HepG2 (cell line): ENCODE measurements at regions not wholly inside any gene's neighbourhood (a gene's known extent, or its start where the extent isn't known, plus 50 kb on each side); places are given as distances from the start of the nearest gene placed in this dataset.

ENCODE experiments used
- ATAC-seq: fragments of 200-7000 bp; cut with Tn5 transposase; 3 replicates; pipeline ENCODE4 v1.9.1; 2020; ENCODE audit warnings: mild to moderate bottlenecking, moderate library complexity
- BruUV-seq: library from RNA; stranded (reverse); fragments of 400-500 nt; replicated peaks from 2 replicates; lab custom pipeline; 2021; lab: Mats Ljungman, UMichigan
- CTCF ChIA-PET: fragments of 300-600 bp; formaldehyde crosslinking; extraction: SDS; loops from one replicate; lab custom pipeline; 2021; ENCODE audit warnings: low total read pairs, inconsistent platforms, low intra/inter-chr PET ratio; lab: Yijun Ruan, JAX
- POLR2A ChIA-PET: fragments of 350-600 bp; sonication (Branson Sonifier 250); formaldehyde crosslinking; loops from one replicate; lab custom pipeline; 2020; ENCODE audit warnings: antibody characterized with exemption, inconsistent platforms; lab: Yijun Ruan, JAX
- DNase-seq: peaks from one replicate; pipeline ENCODE4 v3.0.0-alpha.2; 2015; ENCODE audit warnings: low spot score
- FAIRE-seq: peaks from 3 replicates; lab custom pipeline; 2011; peaks lifted over from hg19 to GRCh38; lab: Jason Lieb, UNC
- H2AFZ ChIP-seq: one replicate; pipeline ENCODE4 v1.6.1; 2011; ENCODE audit warnings: low read length, inconsistent platforms
- H3K27ac ChIP-seq: fragments of 300-600 bp; 3 replicates; pipeline ENCODE4 v1.8.0; 2011; ENCODE audit warnings: mixed run types, mild to moderate bottlenecking, mixed read lengths, low read length, inconsistent platforms; ENCODE audit not compliant: insufficient read depth; ENCODE audit errors: extremely low read length
- H3K27me3 ChIP-seq, 2 experiments: fragments of 200-600 bp in 1 of 2; 2 replicates in 1 of 2; 3 replicates in 1 of 2; pipeline versions ENCODE4 v1.6.0 to v1.8.0; 2011; ENCODE audit warnings: low read length in 2 of 2, mild to moderate bottlenecking in 2 of 2, moderate library complexity in 2 of 2, inconsistent platforms in 1 of 2; ENCODE audit not compliant: insufficient read depth in 2 of 2, control insufficient read depth in 1 of 2
- H3K36me3 ChIP-seq, 2 experiments: fragments of 200-600 bp in 1 of 2; replicated peaks in 1 of 2; 2 replicates in 1 of 2; 3 replicates in 1 of 2; pipeline versions ENCODE4 v1.5.1 to v1.8.0; 2011; ENCODE audit warnings: low read length in 2 of 2, inconsistent platforms in 1 of 2; ENCODE audit not compliant: insufficient read depth in 2 of 2, control insufficient read depth in 1 of 2
- H3K4me1 ChIP-seq: 2 replicates; pipeline ENCODE4 v1.5.1; 2012; ENCODE audit warnings: low read length, inconsistent platforms; ENCODE audit not compliant: insufficient read depth
- H3K4me2 ChIP-seq: 2 replicates; pipeline ENCODE4 v1.6.0; 2011; ENCODE audit warnings: low read depth, low read length, inconsistent platforms
- H3K4me3 ChIP-seq, 3 experiments: fragments of 200-600 bp in 1 of 3; sonication (generic), shearing (Covaris generic) in 1 of 3; replicated peaks in 1 of 3; 2 replicates each; pipeline ENCODE4 v1.5.1; 2011 to 2016; ENCODE audit warnings: low read length in 3 of 3, inconsistent platforms in 2 of 3, low read depth in 2 of 3, mild to moderate bottlenecking in 2 of 3, control low read depth in 1 of 3, mixed read lengths in 1 of 3; ENCODE audit not compliant: insufficient read depth in 1 of 3
- H3K79me2 ChIP-seq: one replicate; pipeline ENCODE4 v1.6.1; 2011; ENCODE audit warnings: low read length, inconsistent platforms; ENCODE audit not compliant: insufficient read depth
- H3K9ac ChIP-seq: 2 replicates; pipeline ENCODE4 v1.6.0; 2011; ENCODE audit warnings: mild to moderate bottlenecking, low read depth, low read length, inconsistent platforms; ENCODE audit not compliant: insufficient read depth
- H3K9me3 ChIP-seq: 2 replicates; pipeline ENCODE4 v1.5.1; 2012; ENCODE audit warnings: mild to moderate bottlenecking, low read length
- H4K20me1 ChIP-seq: 2 replicates; pipeline ENCODE4 v1.6.0; 2011; ENCODE audit warnings: inconsistent platforms, mild to moderate bottlenecking, low read length, moderate library complexity; ENCODE audit not compliant: insufficient read depth
- ARNT2 ChIP-seq: sonication (generic); formaldehyde crosslinking; IDR thresholded peaks from 2 replicates; pipeline ENCODE4 v1.8.0; 2022; ENCODE audit warnings: mild to moderate bottlenecking, low read depth, missing genetic modification reagents, moderate library complexity
- BORCS8-MEF2B ChIP-seq: sonication (generic); formaldehyde crosslinking; IDR thresholded peaks from 2 replicates; pipeline ENCODE4 v1.8.0; 2022; ENCODE audit warnings: mild to moderate bottlenecking, missing genetic modification reagents
- ETV6 ChIP-seq: sonication (generic); formaldehyde crosslinking; conservative IDR thresholded peaks from 2 replicates; pipeline ENCODE4 v1.4.0; 2020; ENCODE audit warnings: missing genetic modification reagents
- MAFF ChIP-seq: IDR thresholded peaks from 2 replicates; pipeline ENCODE4 v1.6.1; 2011; ENCODE audit warnings: low read depth, low read length, improper control_type of control experiment
- MAFK ChIP-seq, 2 experiments: IDR thresholded peaks in 1 of 2; conservative IDR thresholded peaks in 1 of 2; 2 replicates each; pipeline ENCODE4 v1.6.1; 2011; ENCODE audit warnings: improper control_type of control experiment in 2 of 2, low read length in 2 of 2
- MAZ ChIP-seq, 2 experiments: sonication (generic) in 1 of 2; formaldehyde crosslinking in 1 of 2; IDR thresholded peaks; 2 replicates each; pipeline versions ENCODE4 v1.5.0 to v1.6.1; 2012 to 2020; ENCODE audit warnings: low read depth in 2 of 2, mild to moderate bottlenecking in 2 of 2, borderline replicate concordance in 1 of 2, improper control_type of control experiment in 1 of 2, low read length in 1 of 2, missing genetic modification reagents in 1 of 2, moderate library complexity in 1 of 2
- MIXL1 ChIP-seq: IDR thresholded peaks from 2 replicates; pipeline ENCODE4 v1.6.1; 2016
- MXD1 ChIP-seq: sonication (generic); formaldehyde crosslinking; IDR thresholded peaks from 2 replicates; pipeline ENCODE4 v1.4.0; 2020; ENCODE audit warnings: mild to moderate bottlenecking, missing genetic modification reagents
- PLRG1 ChIP-seq: fragments of 450-650 bp; conservative IDR thresholded peaks from 2 replicates; pipeline ENCODE4 v1.6.1; 2016
- TBL1XR1 ChIP-seq: fragments of 150-350 bp; IDR thresholded peaks from 2 replicates; pipeline ENCODE4 v1.6.1; 2014; ENCODE audit warnings: borderline replicate concordance, low read length; ENCODE audit not compliant: partially characterized antibody
- ZBTB7A ChIP-seq: sonication (generic); formaldehyde crosslinking; IDR thresholded peaks from 2 replicates; pipeline ENCODE4 v1.8.0; 2022; ENCODE audit warnings: mild to moderate bottlenecking, missing genetic modification reagents
- ZHX2 ChIP-seq, 2 experiments: sonication (generic) in 1 of 2; formaldehyde crosslinking in 1 of 2; IDR thresholded peaks; 2 replicates each; pipeline versions ENCODE4 v1.6.1 to v1.9.0; 2014 to 2022; ENCODE audit warnings: antibody characterized with exemption in 1 of 2, borderline replicate concordance in 1 of 2, inconsistent platforms in 1 of 2, low read depth in 1 of 2, missing genetic modification reagents in 1 of 2
- ZNF724P ChIP-seq: sonication (generic); formaldehyde crosslinking; IDR thresholded peaks from 2 replicates; pipeline ENCODE4 v1.8.0; 2022; ENCODE audit warnings: missing genetic modification reagents, borderline replicate concordance
- ZNF737 ChIP-seq: sonication (generic); formaldehyde crosslinking; IDR thresholded peaks from 2 replicates; pipeline ENCODE4 v1.5.0; 2020; ENCODE audit warnings: missing genetic modification reagents, mild to moderate bottlenecking, borderline replicate concordance
- ZNF747 ChIP-seq: sonication (generic); formaldehyde crosslinking; IDR thresholded peaks from 2 replicates; pipeline ENCODE4 v1.8.1; 2023; ENCODE audit warnings: missing genetic modification reagents, mild to moderate bottlenecking, borderline replicate concordance
- ZNF792 ChIP-seq: IDR thresholded peaks from 2 replicates; pipeline ENCODE4 v1.6.1; 2016
- in situ Hi-C: cut with HindIII; loops from 2 replicates; pipeline ENCODE4 v1.10.0; 2017; ENCODE audit warnings: low pct_unique_long_range_greater_than_20kb; ENCODE audit not compliant: extremely low pct_ligation_motif_present
- intact Hi-C: fragments of 100-400 bp; cut with micrococcal nuclease; formaldehyde crosslinking; loops from one replicate; pipeline ENCODE4 v1.10.0; 2022; ENCODE audit not compliant: unreplicated experiment

GRCh38 chr2:160826496-160826895, 332.9 kb upstream of the RBMS1 start:
- no peak for FAIRE-seq

More at GRCh38 chr2:160826496-160826895, 332.9 kb upstream of the RBMS1 start:
- H3K27ac ChIP-seq = no peak overlapping the region
- TF ChIP-seq MXD1 (CRISPR knock-in tag) = no peak
- TF ChIP-seq ZNF792 (CRISPR knock-in tag) = no peak
- TF ChIP-seq MIXL1 (CRISPR knock-in tag) = no peak
- no peak for TF ChIP-seq MAZ (IDR thresholded peaks at IDR 0.05; ENCODE audit: borderline replicate concordance, low read depth, low read length)
- no peak for TF ChIP-seq MAZ (CRISPR knock-in tag; IDR thresholded peaks at IDR 0.05; ENCODE audit: low read depth)
- TF ChIP-seq ZHX2 (IDR thresholded peaks at IDR 0.05; ENCODE audit: low read depth) = no peak
- no peak for TF ChIP-seq ZHX2 (CRISPR knock-in tag; IDR thresholded peaks at IDR 0.05; ENCODE audit: borderline replicate concordance)
- no peak for TF ChIP-seq ETV6 (CRISPR knock-in tag)
- TF ChIP-seq TBL1XR1 = no peak
- no peak for TF ChIP-seq ZNF737 (CRISPR knock-in tag)
- TF ChIP-seq BORCS8-MEF2B = no peak
- TF ChIP-seq ZNF724P (CRISPR knock-in tag) = no peak
- TF ChIP-seq ZNF747 (CRISPR knock-in tag) = no peak
- TF ChIP-seq ARNT2 (CRISPR knock-in tag) = no peak
- TF ChIP-seq MAFK (conservative IDR thresholded peaks at IDR 0.05 in 1 of 2, IDR thresholded peaks at IDR 0.05 in 1 of 2; ENCODE audit: low read length in 2 of 2) = no peak
- no peak for TF ChIP-seq MAFF
- TF ChIP-seq ZBTB7A (CRISPR knock-in tag) = no peak
- TF ChIP-seq PLRG1 = no peak
- DNase-seq = no peak
- H3K27me3 ChIP-seq = no peaks in the 10 kb centered on the region
- no peaks in the 10 kb centered on the region for H4K20me1 ChIP-seq
- H3K4me1 ChIP-seq = no peaks in the 10 kb centered on the region
- H3K36me3 ChIP-seq = no peaks in the 10 kb centered on the region
- POLR2A ChIA-PET = no interaction called here
- no peak overlapping the region for H2AFZ ChIP-seq
- H3K9me3 ChIP-seq = peaks cover 31% of the 10 kb centered on the region
- H3K4me3 ChIP-seq = no peak overlapping the region
- BruUV-seq = no TSS peak
- no peak for ATAC-seq
- in situ Hi-C loops = no loop called here
- intact Hi-C loops = no loop called here
- H3K4me2 ChIP-seq = no peak overlapping the region
- no peaks in the 10 kb centered on the region for H3K79me2 ChIP-seq
- CTCF ChIA-PET = no interaction called here
- H3K9ac ChIP-seq = no peak overlapping the region
